GM18511 (cell line): ENCODE measurements at regions not wholly inside any gene's neighbourhood (a gene's known extent, or its start where the extent isn't known, plus 50 kb on each side); places are given as distances from the start of the nearest gene placed in this dataset.

ENCODE experiments used
- ATAC-seq: cut with Tn5 transposase; IDR thresholded peaks from one replicate; pipeline ENCODE4 v1.9.1; 2021; ENCODE audit warnings: mild to moderate bottlenecking, moderate library complexity; ENCODE audit not compliant: unreplicated experiment

GRCh38 chr2:147231607-147232006, 613.2 kb upstream of the ACVR2A start:
- ATAC-seq = peak; percentile 64

- ATAC-seq = no peak
These were observed 613.7 kb upstream of the ACVR2A start for GRCh38 chr2:147231081-147231480.

- ATAC-seq = no peak
These were observed 617.5 kb upstream of the ACVR2A start for GRCh38 chr2:147227313-147227712.

- no peak for ATAC-seq
These were observed 620.8 kb upstream of the ACVR2A start for GRCh38 chr2:147224070-147224469.

GRCh38 chr2:147223553-147224060, 621.2 kb upstream of the ACVR2A start:
- ATAC-seq = no peak

- ATAC-seq = peak; percentile 80
These were observed 621.7 kb upstream of the ACVR2A start for GRCh38 chr2:147223119-147223518.

GRCh38 chr2:147222506-147222905, 622.3 kb upstream of the ACVR2A start:
- ATAC-seq = peak; percentile 75

- no peak for ATAC-seq
These were observed 629.9 kb upstream of the ACVR2A start for GRCh38 chr2:147214914-147215313.

- no peak for ATAC-seq
These were observed 633.3 kb upstream of the ACVR2A start for GRCh38 chr2:147211484-147211883.

- no peak for ATAC-seq
These were observed 640.7 kb upstream of the ACVR2A start for GRCh38 chr2:147204102-147204501.

- no peak for ATAC-seq
These were observed 646.1 kb upstream of the ACVR2A start for GRCh38 chr2:147198651-147199171.

GRCh38 chr2:147197754-147198483, 646.9 kb upstream of the ACVR2A start:
- ATAC-seq = no peak

GRCh38 chr2:147182260-147182659, 662.6 kb upstream of the ACVR2A start:
- ATAC-seq = peak; percentile 85

GRCh38 chr2:147181351-147182029, 663.3 kb upstream of the ACVR2A start:
- ATAC-seq = peak; percentile 58

GRCh38 chr2:147177071-147177857, 667.6 kb upstream of the ACVR2A start:
- ATAC-seq = no peak

- no peak for ATAC-seq
These were observed 670.0 kb upstream of the ACVR2A start for GRCh38 chr2:147174824-147175254.

- ATAC-seq = no peak
These were observed 671.0 kb upstream of the ACVR2A start for GRCh38 chr2:147173798-147174197.

GRCh38 chr2:147173189-147173581, 671.6 kb upstream of the ACVR2A start:
- ATAC-seq = no peak

- ATAC-seq = no peak
These were observed 672.2 kb upstream of the ACVR2A start for GRCh38 chr2:147172493-147173188.

- ATAC-seq = no peak
These were observed 672.9 kb upstream of the ACVR2A start for GRCh38 chr2:147171941-147172340.

- no peak for ATAC-seq
These were observed 673.9 kb upstream of the ACVR2A start for GRCh38 chr2:147170932-147171331.
